ENCODE measurements at regions not wholly inside any gene's neighbourhood (a gene's known extent, or its start where the extent isn't known, plus 50 kb on each side); places are given as distances from the start of the nearest gene placed in this dataset.

DNA sequence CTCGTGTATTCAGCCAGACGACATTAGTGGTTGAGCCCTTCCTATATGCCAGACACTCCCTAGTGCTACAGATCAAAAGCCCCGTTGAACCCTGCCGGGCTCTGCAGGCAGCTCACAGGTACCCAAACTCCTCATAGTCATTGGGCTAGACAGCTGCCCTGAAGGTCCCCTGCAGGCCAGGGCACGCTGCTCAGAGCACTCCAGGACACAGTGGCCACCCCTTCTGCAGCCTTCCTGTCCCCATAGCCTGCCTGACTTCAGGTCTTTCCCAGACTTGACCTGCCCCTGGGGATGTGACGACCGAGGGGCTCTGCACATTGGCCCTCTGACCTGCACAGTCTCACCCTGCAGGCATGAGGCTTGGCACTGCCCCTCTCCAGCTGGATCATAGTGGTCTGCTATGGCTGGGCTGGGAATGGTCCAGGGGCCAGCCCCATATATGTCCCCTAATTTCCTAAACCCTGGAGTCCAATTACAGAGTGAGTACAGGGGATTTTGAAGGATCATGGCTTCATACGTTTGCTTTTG, 64.2 kb upstream of the UBAC2 start:
- H3K9me3 ChIP-seq (ENCODE audit: control insufficient read depth, insufficient read depth, low read length), result peaks cover 3% of the 10 kb centered on the region; the same call in 1 of the 2 replicates
- H3K4me3 ChIP-seq (ENCODE audit: insufficient read depth, low read depth, low read length), result no peak overlapping the region
- dilution Hi-C loops (cut with HindIII; ENCODE audit: low sequenced_read_pairs, unreplicated experiment), result no loop called here
- in situ Hi-C loops (cut with MboI; ENCODE audit: low sequenced_read_pairs), result no loop called here
- POLR2A ChIA-PET (ENCODE audit: unreplicated experiment), result no interaction called here
- no peak overlapping the region for H2BK120ac ChIP-seq (ENCODE audit: low read depth, low read length)
- intact Hi-C loops (cut with micrococcal nuclease), result no loop called here
- H3K9ac ChIP-seq (ENCODE audit: low read depth, low read length), result no peak overlapping the region
- H3K23ac ChIP-seq (ENCODE audit: low read depth, low read length), result no peak overlapping the region
- CTCF ChIA-PET, result no interaction called here
- no peaks in the 10 kb centered on the region for H3K36me3 ChIP-seq (ENCODE audit: control insufficient read depth, insufficient read depth, low read length)
- H3K56ac ChIP-seq (ENCODE audit: extremely low read depth, insufficient read depth, low read length), result no peak overlapping the region
- H4K91ac ChIP-seq (ENCODE audit: insufficient read depth, low read depth, low read length), result no peak overlapping the region
- H2BK15ac ChIP-seq (ENCODE audit: low read depth, low read length), result no peak overlapping the region
- no peaks in the 10 kb centered on the region for H3K79me1 ChIP-seq (ENCODE audit: low read depth in 1 of 2, low read length in 2 of 2)
- peaks cover 33% of the 10 kb centered on the region for H3K27me3 ChIP-seq (ENCODE audit: control insufficient read depth, insufficient read depth, low read length)
- no TSS peak for BruUV-seq (replicated peaks)
- no peak overlapping the region for H3K27ac ChIP-seq (ENCODE audit: insufficient read depth, low read length)
- no peak overlapping the region for H3K18ac ChIP-seq (ENCODE audit: low read depth, low read length)
- no peaks in the 10 kb centered on the region for H3K9me1 ChIP-seq (ENCODE audit: insufficient read depth, low read length)
- H3K4me2 ChIP-seq (ENCODE audit: low read depth, low read length), result no peak overlapping the region
- H2AK9ac ChIP-seq (replicated peaks; ENCODE audit: low read depth, low read length, poor library complexity), result no peak overlapping the region
- no peaks in the 10 kb centered on the region for H4K20me1 ChIP-seq (ENCODE audit: insufficient read depth, low read length)
- no peaks in the 10 kb centered on the region for H3K4me1 ChIP-seq (ENCODE audit: control insufficient read depth, insufficient read depth, low read length)
- H2BK5ac ChIP-seq (ENCODE audit: low read depth, low read length, poor library complexity, severe bottlenecking), result no peak overlapping the region
- no peak overlapping the region for H4K5ac ChIP-seq (ENCODE audit: low read depth, low read length)
- no peak overlapping the region for H3K14ac ChIP-seq (replicated peaks; ENCODE audit: low read depth, low read length)
- no peak overlapping the region for H2AFZ ChIP-seq (replicated peaks; ENCODE audit: low read length, poor library complexity)
- TF ChIP-seq FOS (IDR thresholded peaks at IDR 0.05; ENCODE audit: low read depth, low read length), result no peak
- no peak for TF ChIP-seq RAD21 (IDR thresholded peaks at IDR 0.05; ENCODE audit: low read length)
- TF ChIP-seq, protein P1, sequence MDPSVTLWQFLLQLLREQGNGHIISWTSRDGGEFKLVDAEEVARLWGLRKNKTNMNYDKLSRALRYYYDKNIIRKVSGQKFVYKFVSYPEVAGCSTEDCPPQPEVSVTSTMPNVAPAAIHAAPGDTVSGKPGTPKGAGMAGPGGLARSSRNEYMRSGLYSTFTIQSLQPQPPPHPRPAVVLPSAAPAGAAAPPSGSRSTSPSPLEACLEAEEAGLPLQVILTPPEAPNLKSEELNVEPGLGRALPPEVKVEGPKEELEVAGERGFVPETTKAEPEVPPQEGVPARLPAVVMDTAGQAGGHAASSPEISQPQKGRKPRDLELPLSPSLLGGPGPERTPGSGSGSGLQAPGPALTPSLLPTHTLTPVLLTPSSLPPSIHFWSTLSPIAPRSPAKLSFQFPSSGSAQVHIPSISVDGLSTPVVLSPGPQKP (IDR thresholded peaks at IDR 0.05; ENCODE audit: borderline replicate concordance, low read depth, low read length), result no peak
- TF ChIP-seq, protein P2, sequence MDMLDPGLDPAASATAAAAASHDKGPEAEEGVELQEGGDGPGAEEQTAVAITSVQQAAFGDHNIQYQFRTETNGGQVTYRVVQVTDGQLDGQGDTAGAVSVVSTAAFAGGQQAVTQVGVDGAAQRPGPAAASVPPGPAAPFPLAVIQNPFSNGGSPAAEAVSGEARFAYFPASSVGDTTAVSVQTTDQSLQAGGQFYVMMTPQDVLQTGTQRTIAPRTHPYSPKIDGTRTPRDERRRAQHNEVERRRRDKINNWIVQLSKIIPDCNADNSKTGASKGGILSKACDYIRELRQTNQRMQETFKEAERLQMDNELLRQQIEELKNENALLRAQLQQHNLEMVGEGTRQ (IDR thresholded peaks at IDR 0.05; ENCODE audit: low read depth, low read length), result no peak
- TF ChIP-seq RFX5 (IDR thresholded peaks at IDR 0.05; ENCODE audit: low read depth, low read length), result no peak
- no peak for TF ChIP-seq MAZ (IDR thresholded peaks at IDR 0.05; ENCODE audit: borderline replicate concordance, low read depth, low read length)
- TF ChIP-seq RCOR1 (IDR thresholded peaks at IDR 0.05; ENCODE audit: insufficient replicate concordance, low read length), result no peak
- no peak for TF ChIP-seq NFE2L2 (IDR thresholded peaks at IDR 0.05; ENCODE audit: low read depth, low read length)
- TF ChIP-seq, protein P3, sequence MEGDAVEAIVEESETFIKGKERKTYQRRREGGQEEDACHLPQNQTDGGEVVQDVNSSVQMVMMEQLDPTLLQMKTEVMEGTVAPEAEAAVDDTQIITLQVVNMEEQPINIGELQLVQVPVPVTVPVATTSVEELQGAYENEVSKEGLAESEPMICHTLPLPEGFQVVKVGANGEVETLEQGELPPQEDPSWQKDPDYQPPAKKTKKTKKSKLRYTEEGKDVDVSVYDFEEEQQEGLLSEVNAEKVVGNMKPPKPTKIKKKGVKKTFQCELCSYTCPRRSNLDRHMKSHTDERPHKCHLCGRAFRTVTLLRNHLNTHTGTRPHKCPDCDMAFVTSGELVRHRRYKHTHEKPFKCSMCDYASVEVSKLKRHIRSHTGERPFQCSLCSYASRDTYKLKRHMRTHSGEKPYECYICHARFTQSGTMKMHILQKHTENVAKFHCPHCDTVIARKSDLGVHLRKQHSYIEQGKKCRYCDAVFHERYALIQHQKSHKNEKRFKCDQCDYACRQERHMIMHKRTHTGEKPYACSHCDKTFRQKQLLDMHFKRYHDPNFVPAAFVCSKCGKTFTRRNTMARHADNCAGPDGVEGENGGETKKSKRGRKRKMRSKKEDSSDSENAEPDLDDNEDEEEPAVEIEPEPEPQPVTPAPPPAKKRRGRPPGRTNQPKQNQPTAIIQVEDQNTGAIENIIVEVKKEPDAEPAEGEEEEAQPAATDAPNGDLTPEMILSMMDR (conservative IDR thresholded peaks at IDR 0.05; ENCODE audit: low read depth, low read length), result no peak
- no peak for TF ChIP-seq BHLHE40 (IDR thresholded peaks at IDR 0.05; ENCODE audit: low read depth, low read length)
- TF ChIP-seq SMC3 (IDR thresholded peaks at IDR 0.05; ENCODE audit: low read depth, low read length), result no peak
- TF ChIP-seq MAFK (IDR thresholded peaks at IDR 0.05; ENCODE audit: low read depth, low read length), result no peak
- no peak for TF ChIP-seq CHD1 (IDR thresholded peaks at IDR 0.05; ENCODE audit: low read depth, low read length)
- no peak for TF ChIP-seq MXI1 (IDR thresholded peaks at IDR 0.05; ENCODE audit: borderline replicate concordance, low read depth, low read length)
- TF ChIP-seq POLR2A (IDR thresholded peaks at IDR 0.05; ENCODE audit: low read depth, low read length), result no peak
- no peak for TF ChIP-seq CEBPB (IDR thresholded peaks at IDR 0.05; ENCODE audit: low read depth, low read length)
- no peak overlapping the region for H4K8ac ChIP-seq (ENCODE audit: low read depth in 2 of 2, low read length in 2 of 2)
- no peak overlapping the region for H2AK5ac ChIP-seq (ENCODE audit: low read depth, low read length)
- WGBS, 2 experiments (ENCODE audit: extremely low coverage in 2 of 2, insufficient read length in 1 of 2), result 60% methylated on average over 5 of the region's 8 CpGs; no CpG with 5 or more reads in 1 of the 2 experiments
- no peak for ATAC-seq (ENCODE audit: low read depth)
- H3K4ac ChIP-seq (ENCODE audit: low read depth, low read length), result no peak overlapping the region
- no peak for DNase-seq
- no peak overlapping the region for H2BK20ac ChIP-seq (ENCODE audit: low read depth, low read length)
